Thoracic aorta (tissue), 2 donors: ENCODE measurements at regions not wholly inside any gene's neighbourhood (a gene's known extent, or its start where the extent isn't known, plus 50 kb on each side); places are given as distances from the start of the nearest gene placed in this dataset.
A peak's percentile ranks its signal among the peaks of the same experiment; 100 is the strongest.

Experiments
- ATAC-seq: fragments of 150-250 bp; one replicate; pipeline ENCODE4 v1.8.0; 2017; ENCODE audit warnings: low read depth; ENCODE audit not compliant: insufficient number of reproducible peaks, low FRiP score
- DNase-seq: peaks from one replicate; pipeline ENCODE4 v3.0.0-alpha.2; 2020; ENCODE audit warnings: low spot score
- H3K27ac ChIP-seq, 2 donors: fragments of 200-600 bp; sonication (generic); 1 replicate in 1 of 2; 2 replicates in 1 of 2; pipeline ENCODE4 v1.5.1; 2016; ENCODE audit warnings: mild to moderate bottlenecking in 2 of 2, moderate library complexity in 2 of 2
- H3K27me3 ChIP-seq: fragments of 200-600 bp; sonication (generic); replicated peaks from 2 replicates; pipeline ENCODE4 v1.6.0; 2016; ENCODE audit warnings: mild to moderate bottlenecking; ENCODE audit not compliant: insufficient read depth
- H3K36me3 ChIP-seq: fragments of 200-600 bp; sonication (generic); one replicate; pipeline ENCODE4 v1.5.1; 2016
- H3K4me1 ChIP-seq, 2 donors: fragments of 200-600 bp; sonication (generic); 1 replicate in 1 of 2; 2 replicates in 1 of 2; pipeline versions ENCODE4 v1.5.1 to v1.6.0; 2016; ENCODE audit warnings: low read depth in 2 of 2, mild to moderate bottlenecking in 1 of 2; ENCODE audit not compliant: control insufficient read depth in 1 of 2
- H3K4me3 ChIP-seq: fragments of 200-600 bp; sonication (generic); 2 replicates; pipeline ENCODE4 v1.5.1; 2016; ENCODE audit warnings: mild to moderate bottlenecking
- H3K9me3 ChIP-seq: fragments of 200-600 bp; sonication (generic); 2 replicates; pipeline ENCODE4 v1.5.1; 2016
- TF ChIP-seq, protein P1 (sequence below): fragments of 200-600 bp; sonication (generic); IDR thresholded peaks from one replicate; pipeline ENCODE4 v1.5.1; 2019; ENCODE audit warnings: antibody characterized with exemption

DNA sequence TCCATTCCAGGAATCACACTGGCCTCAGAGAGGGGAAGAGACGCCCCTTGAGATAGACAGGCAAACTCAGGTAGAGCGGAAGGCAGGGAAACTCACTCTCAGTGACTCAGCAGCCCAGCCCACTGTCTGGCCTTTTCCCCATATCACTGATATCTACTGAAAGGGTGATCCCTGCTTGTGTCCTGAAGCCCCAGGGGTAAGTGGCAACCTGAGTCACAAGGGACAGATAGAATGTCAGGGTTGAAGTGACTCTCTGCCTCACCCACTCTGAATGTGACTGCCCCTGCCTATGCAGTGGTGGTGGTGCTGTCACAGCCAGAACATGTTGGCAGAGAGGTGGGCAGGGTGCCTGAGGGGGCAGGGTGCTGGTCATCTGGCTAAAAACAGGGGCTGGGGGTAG, 157.5 kb upstream of the FGGY start:
- Histone ChIP-seq H3K4me3 (no peak overlapping the region), H3K27me3 (no peaks in the 10 kb centered on the region), H3K4me1 (peaks cover 25 to 46% of the 10 kb centered on the region in 2 donors), H3K36me3 (no peaks in the 10 kb centered on the region), H3K9me3 (no peaks in the 10 kb centered on the region), H3K27ac (no peak overlapping the region)
- no peak for ATAC-seq
- DNase-seq = no peak
- TF ChIP-seq, protein P1, sequence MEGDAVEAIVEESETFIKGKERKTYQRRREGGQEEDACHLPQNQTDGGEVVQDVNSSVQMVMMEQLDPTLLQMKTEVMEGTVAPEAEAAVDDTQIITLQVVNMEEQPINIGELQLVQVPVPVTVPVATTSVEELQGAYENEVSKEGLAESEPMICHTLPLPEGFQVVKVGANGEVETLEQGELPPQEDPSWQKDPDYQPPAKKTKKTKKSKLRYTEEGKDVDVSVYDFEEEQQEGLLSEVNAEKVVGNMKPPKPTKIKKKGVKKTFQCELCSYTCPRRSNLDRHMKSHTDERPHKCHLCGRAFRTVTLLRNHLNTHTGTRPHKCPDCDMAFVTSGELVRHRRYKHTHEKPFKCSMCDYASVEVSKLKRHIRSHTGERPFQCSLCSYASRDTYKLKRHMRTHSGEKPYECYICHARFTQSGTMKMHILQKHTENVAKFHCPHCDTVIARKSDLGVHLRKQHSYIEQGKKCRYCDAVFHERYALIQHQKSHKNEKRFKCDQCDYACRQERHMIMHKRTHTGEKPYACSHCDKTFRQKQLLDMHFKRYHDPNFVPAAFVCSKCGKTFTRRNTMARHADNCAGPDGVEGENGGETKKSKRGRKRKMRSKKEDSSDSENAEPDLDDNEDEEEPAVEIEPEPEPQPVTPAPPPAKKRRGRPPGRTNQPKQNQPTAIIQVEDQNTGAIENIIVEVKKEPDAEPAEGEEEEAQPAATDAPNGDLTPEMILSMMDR = no peak

DNA sequence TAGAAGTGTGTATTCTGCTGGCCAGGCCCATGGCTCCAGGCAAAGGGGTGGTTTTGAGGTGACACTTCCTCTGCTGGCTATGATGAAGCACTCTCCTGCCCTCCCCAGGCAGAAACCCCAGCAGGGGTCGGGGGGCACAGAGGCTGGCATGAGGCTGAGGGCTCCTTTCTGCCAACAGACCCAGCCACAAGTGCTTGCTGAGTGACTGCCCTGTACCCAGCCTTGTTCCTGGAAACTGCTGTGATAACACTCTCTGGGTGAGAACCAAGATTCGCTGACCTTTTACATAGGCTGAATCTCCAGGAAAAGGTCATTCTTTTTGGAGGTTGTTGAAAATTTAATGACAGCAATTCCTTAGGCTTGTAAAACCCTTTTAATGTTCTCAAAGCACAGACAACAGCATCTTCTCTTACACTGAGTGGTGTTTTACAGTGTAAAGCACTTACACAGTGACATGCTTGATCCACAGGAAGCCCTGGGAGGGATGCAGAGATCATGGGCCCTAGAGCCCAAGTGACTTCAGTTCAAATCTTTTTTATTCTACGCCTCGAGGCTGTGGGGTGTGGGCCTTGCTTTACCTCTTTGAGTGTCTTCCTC, 155.5 kb upstream of the FGGY start:
- TF ChIP-seq, protein P1 = no peak
- no peak overlapping the region for H3K27ac ChIP-seq
- no peaks in the 10 kb centered on the region for H3K36me3 ChIP-seq
- no peak overlapping the region for H3K4me3 ChIP-seq
- H3K27me3 ChIP-seq = no peaks in the 10 kb centered on the region
- no peaks in the 10 kb centered on the region for H3K9me3 ChIP-seq
- DNase-seq (no peak), ATAC-seq (no peak)
- H3K4me1 ChIP-seq = peaks cover 28 to 47% of the 10 kb centered on the region in 2 donors

DNA sequence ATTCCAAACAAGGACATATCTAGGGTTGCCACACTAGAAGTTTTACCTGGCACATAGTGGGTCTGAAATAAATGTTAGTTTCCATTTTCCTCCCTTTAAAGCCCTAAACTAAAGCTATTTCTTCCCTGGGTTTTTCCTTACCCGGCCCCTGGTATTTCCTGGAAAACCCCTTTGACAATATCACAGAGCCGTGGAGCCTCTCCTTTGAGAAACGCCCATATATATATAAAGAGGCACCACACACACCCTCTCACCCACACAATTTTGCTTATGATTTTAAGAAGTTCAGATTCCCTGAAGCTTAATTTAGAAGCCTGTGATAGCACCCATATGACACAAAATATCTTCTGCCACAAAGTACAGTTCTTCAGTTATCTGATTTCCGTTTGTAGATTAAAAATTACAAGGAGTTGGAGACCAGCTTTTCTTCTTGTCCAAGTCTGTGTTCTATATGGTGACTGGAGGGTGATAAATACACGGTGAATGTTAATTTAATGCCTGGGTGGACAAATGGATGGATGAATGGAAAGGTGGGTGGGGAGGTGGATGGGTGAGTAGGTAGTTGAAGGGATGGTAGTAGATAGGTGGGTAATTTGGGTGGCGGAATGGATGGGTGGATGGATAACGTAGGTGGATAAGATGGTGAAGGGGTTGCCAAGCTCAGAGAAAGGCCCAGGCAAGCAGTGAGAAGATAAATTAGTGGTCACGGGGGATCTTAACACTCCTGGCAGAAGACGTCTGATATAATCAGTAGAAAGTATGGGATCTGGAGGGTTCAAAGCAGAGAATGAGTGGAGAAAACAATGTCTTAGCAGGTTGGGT, 154.4 kb upstream of the FGGY start:
- no peaks in the 10 kb centered on the region for H3K9me3 ChIP-seq
- peaks cover 23 to 51% of the 10 kb centered on the region in 2 donors for H3K4me1 ChIP-seq
- no peaks in the 10 kb centered on the region for H3K36me3 ChIP-seq
- no peaks in the 10 kb centered on the region for H3K27me3 ChIP-seq
- TF ChIP-seq, protein P1 = no peak
- peak overlapping the region; percentile 32 to 65 for H3K27ac ChIP-seq
- DNase-seq (no peak), ATAC-seq (no peak)
- no peak overlapping the region for H3K4me3 ChIP-seq

DNA sequence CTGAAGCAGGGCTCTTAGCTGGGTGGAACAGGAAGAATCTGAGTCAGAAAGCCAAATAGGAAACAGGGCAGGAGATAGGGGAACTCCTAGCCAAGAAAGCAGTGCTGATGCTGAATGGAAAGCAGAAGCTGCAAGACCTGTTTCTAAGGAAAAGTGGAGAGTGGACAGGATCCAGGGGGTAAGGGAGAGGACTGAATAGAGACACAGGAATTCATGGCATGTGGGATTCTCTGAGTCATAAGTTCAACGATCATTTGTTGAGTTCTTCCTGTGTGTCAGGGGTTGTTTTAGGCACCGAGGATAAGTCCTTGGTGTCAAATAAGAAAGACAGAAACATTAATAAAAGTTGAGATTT, 153.8 kb upstream of the FGGY start:
- peaks cover 21 to 48% of the 10 kb centered on the region in 2 donors for H3K4me1 ChIP-seq
- TF ChIP-seq, protein P1 = no peak
- H3K27me3 ChIP-seq = no peaks in the 10 kb centered on the region
- H3K4me3 ChIP-seq = no peak overlapping the region
- no peaks in the 10 kb centered on the region for H3K36me3 ChIP-seq
- H3K27ac ChIP-seq = peak overlapping the region; percentile 32 to 65
- no peaks in the 10 kb centered on the region for H3K9me3 ChIP-seq
- DNase-seq = no peak
- no peak for ATAC-seq

DNA sequence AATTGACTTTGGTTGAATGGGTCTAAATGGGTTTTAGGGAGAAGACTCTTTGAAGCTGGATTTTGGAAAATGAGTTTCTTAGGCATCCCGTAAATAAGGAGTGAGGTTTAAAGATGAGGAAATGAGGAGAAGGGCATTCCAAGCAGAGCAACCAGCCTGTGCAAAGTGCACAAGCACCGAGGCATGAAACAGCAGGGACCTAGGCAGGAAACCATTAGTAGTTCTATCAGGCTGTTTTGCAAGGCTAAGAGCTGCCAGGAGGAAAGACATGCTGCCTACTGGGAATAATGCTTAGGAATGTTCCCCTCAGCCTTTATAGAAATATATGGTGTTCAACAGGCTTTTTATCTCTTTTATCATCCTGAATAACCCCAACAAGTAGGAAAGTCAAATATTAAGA, 153.1 kb upstream of the FGGY start:
- ATAC-seq (no peak), DNase-seq (no peak)
- no peak overlapping the region for H3K4me3 ChIP-seq
- H3K4me1 ChIP-seq = peaks cover 19 to 41% of the 10 kb centered on the region in 2 donors
- H3K9me3 ChIP-seq = no peaks in the 10 kb centered on the region
- no peaks in the 10 kb centered on the region for H3K36me3 ChIP-seq
- H3K27ac ChIP-seq = peak overlapping the region; percentile 32 to 65
- TF ChIP-seq, protein P1 = no peak
- no peaks in the 10 kb centered on the region for H3K27me3 ChIP-seq
